H1 (cell line): ENCODE measurements at regions not wholly inside any gene's neighbourhood (a gene's known extent, or its start where the extent isn't known, plus 50 kb on each side); places are given as distances from the start of the nearest gene placed in this dataset.

Experiments used
- TBP ChIP-seq: IDR thresholded peaks from 2 replicates; pipeline ENCODE4 v1.6.1; 2011; ENCODE audit warnings: low read depth, low read length, improper control_type of control experiment
- TF ChIP-seq, protein P1 (sequence below): fragments of 300-600 bp; sonication (generic); IDR thresholded peaks from 2 replicates; pipeline ENCODE4 v1.7.1; 2012; ENCODE audit warnings: low read length, moderate library complexity, mild to moderate bottlenecking, inconsistent platforms; ENCODE audit not compliant: insufficient replicate concordance

DNA sequence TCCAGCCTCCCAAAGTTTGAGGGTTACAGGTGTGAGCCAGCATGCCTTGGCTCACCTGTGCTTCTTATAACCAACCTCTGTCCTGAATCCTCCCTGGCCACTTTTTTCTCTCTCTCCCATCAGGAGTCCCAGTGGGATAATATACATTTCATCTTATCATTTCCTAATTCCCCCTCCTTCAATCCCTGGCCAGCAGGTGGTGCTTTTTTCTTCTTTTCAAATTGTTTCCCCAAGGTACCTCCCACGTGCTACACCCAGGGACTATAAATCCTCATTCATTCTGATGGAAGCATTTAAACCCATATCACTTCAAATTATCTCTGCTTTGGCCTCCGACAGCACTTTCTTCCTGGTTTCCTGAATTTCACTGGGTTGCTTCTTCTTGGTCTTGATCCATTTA is 704.7 kb downstream of the NLGN4Y start (continued):
- TF ChIP-seq, protein P1, sequence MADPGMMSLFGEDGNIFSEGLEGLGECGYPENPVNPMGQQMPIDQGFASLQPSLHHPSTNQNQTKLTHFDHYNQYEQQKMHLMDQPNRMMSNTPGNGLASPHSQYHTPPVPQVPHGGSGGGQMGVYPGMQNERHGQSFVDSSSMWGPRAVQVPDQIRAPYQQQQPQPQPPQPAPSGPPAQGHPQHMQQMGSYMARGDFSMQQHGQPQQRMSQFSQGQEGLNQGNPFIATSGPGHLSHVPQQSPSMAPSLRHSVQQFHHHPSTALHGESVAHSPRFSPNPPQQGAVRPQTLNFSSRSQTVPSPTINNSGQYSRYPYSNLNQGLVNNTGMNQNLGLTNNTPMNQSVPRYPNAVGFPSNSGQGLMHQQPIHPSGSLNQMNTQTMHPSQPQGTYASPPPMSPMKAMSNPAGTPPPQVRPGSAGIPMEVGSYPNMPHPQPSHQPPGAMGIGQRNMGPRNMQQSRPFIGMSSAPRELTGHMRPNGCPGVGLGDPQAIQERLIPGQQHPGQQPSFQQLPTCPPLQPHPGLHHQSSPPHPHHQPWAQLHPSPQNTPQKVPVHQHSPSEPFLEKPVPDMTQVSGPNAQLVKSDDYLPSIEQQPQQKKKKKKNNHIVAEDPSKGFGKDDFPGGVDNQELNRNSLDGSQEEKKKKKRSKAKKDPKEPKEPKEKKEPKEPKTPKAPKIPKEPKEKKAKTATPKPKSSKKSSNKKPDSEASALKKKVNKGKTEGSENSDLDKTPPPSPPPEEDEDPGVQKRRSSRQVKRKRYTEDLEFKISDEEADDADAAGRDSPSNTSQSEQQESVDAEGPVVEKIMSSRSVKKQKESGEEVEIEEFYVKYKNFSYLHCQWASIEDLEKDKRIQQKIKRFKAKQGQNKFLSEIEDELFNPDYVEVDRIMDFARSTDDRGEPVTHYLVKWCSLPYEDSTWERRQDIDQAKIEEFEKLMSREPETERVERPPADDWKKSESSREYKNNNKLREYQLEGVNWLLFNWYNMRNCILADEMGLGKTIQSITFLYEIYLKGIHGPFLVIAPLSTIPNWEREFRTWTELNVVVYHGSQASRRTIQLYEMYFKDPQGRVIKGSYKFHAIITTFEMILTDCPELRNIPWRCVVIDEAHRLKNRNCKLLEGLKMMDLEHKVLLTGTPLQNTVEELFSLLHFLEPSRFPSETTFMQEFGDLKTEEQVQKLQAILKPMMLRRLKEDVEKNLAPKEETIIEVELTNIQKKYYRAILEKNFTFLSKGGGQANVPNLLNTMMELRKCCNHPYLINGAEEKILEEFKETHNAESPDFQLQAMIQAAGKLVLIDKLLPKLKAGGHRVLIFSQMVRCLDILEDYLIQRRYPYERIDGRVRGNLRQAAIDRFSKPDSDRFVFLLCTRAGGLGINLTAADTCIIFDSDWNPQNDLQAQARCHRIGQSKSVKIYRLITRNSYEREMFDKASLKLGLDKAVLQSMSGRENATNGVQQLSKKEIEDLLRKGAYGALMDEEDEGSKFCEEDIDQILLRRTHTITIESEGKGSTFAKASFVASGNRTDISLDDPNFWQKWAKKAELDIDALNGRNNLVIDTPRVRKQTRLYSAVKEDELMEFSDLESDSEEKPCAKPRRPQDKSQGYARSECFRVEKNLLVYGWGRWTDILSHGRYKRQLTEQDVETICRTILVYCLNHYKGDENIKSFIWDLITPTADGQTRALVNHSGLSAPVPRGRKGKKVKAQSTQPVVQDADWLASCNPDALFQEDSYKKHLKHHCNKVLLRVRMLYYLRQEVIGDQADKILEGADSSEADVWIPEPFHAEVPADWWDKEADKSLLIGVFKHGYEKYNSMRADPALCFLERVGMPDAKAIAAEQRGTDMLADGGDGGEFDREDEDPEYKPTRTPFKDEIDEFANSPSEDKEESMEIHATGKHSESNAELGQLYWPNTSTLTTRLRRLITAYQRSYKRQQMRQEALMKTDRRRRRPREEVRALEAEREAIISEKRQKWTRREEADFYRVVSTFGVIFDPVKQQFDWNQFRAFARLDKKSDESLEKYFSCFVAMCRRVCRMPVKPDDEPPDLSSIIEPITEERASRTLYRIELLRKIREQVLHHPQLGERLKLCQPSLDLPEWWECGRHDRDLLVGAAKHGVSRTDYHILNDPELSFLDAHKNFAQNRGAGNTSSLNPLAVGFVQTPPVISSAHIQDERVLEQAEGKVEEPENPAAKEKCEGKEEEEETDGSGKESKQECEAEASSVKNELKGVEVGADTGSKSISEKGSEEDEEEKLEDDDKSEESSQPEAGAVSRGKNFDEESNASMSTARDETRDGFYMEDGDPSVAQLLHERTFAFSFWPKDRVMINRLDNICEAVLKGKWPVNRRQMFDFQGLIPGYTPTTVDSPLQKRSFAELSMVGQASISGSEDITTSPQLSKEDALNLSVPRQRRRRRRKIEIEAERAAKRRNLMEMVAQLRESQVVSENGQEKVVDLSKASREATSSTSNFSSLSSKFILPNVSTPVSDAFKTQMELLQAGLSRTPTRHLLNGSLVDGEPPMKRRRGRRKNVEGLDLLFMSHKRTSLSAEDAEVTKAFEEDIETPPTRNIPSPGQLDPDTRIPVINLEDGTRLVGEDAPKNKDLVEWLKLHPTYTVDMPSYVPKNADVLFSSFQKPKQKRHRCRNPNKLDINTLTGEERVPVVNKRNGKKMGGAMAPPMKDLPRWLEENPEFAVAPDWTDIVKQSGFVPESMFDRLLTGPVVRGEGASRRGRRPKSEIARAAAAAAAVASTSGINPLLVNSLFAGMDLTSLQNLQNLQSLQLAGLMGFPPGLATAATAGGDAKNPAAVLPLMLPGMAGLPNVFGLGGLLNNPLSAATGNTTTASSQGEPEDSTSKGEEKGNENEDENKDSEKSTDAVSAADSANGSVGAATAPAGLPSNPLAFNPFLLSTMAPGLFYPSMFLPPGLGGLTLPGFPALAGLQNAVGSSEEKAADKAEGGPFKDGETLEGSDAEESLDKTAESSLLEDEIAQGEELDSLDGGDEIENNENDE: no peak
- no peak for TF ChIP-seq TBP
- TF ChIP-seq, all 59 proteins: peak for 1
